Right ventricle myocardium superior (tissue), 1 donor: ENCODE measurements at regions not wholly inside any gene's neighbourhood (a gene's known extent, or its start where the extent isn't known, plus 50 kb on each side); places are given as distances from the start of the nearest gene placed in this dataset.
"Not testable (repeated sequence)": the region's sequence is repeated elsewhere in the genome, so short reads cannot be mapped to it uniquely, and the experiment has no call there.

Source experiments
- ATAC-seq: fragments of 200-7000 bp; cut with Tn5 transposase; one replicate; pipeline ENCODE4 v1.9.1; 2020; ENCODE audit warnings: mild to moderate bottlenecking; ENCODE audit not compliant: poor library complexity
- DNase-seq: peaks from one replicate; pipeline ENCODE4 v3.0.0-alpha.2; 2020
- intact Hi-C: fragments of 100-400 bp; cut with DNase I; formaldehyde crosslinking; loops from one replicate; pipeline ENCODE4 v1.11.2; 2022
- donor health status: DM: no; HTN: yes; CAD: no; lungs with severe emphysema.

- DNase-seq (no peak), ATAC-seq (no peak)
- intact Hi-C loops = no loop called here
Measured at GRCh38 chr1:157310401-157310800, 172.2 kb upstream of the ETV3 start.

GRCh38 chr1:157307491-157307890, 169.3 kb upstream of the ETV3 start:
- DNase-seq (no peak), ATAC-seq (no peak)
- intact Hi-C loops = no loop called here

GRCh38 chr1:157306896-157307295, 168.7 kb upstream of the ETV3 start:
- no peak for DNase-seq
- intact Hi-C loops = no loop called here
- ATAC-seq = no peak

GRCh38 chr1:157304271-157304670, 166.1 kb upstream of the ETV3 start:
- intact Hi-C loops = no loop called here
- ATAC-seq = no peak

GRCh38 chr1:157302724-157303123, 164.5 kb upstream of the ETV3 start:
- ATAC-seq (no peak), DNase-seq (no peak)
- intact Hi-C loops = no loop called here

More at GRCh38 chr1:157304271-157304670, 166.1 kb upstream of the ETV3 start:
- no peak for DNase-seq

GRCh38 chr1:157302199-157302497, 164.0 kb upstream of the ETV3 start:
- DNase-seq = no peak
- no peak for ATAC-seq
- intact Hi-C loops = no loop called here

- ATAC-seq (no peak), DNase-seq (no peak)
- intact Hi-C loops = no loop called here
Measured at GRCh38 chr1:157301477-157302198, 163.4 kb upstream of the ETV3 start.

GRCh38 chr1:157294387-157295145, 156.4 kb upstream of the ETV3 start:
- intact Hi-C loops, ATAC-seq, DNase-seq: not testable (repeated sequence)

GRCh38 chr1:157292809-157293564, 154.8 kb upstream of the ETV3 start:
- no peak for DNase-seq
- ATAC-seq = no peak
- intact Hi-C loops = no loop called here

GRCh38 chr1:157292302-157292701, 154.1 kb upstream of the ETV3 start:
- DNase-seq = no peak
- ATAC-seq = no peak
- intact Hi-C loops = no loop called here

- no peak for ATAC-seq
- intact Hi-C loops = no loop called here
- no peak for DNase-seq
Measured at GRCh38 chr1:157291083-157291482, 152.9 kb upstream of the ETV3 start.

GRCh38 chr1:157289424-157290105, 151.4 kb upstream of the ETV3 start:
- DNase-seq (no peak), ATAC-seq (no peak)
- intact Hi-C loops = no loop called here

GRCh38 chr1:157288996-157289395, 150.8 kb upstream of the ETV3 start:
- DNase-seq = no peak
- intact Hi-C loops = no loop called here
- ATAC-seq = no peak

GRCh38 chr1:157288492-157288891, 150.3 kb upstream of the ETV3 start:
- intact Hi-C loops = no loop called here
- DNase-seq (no peak), ATAC-seq (no peak)

- intact Hi-C loops = no loop called here
- DNase-seq (no peak), ATAC-seq (no peak)
Measured at GRCh38 chr1:157288006-157288405, 149.8 kb upstream of the ETV3 start.

- no peak for DNase-seq
- no peak for ATAC-seq
- intact Hi-C loops = no loop called here
Measured at GRCh38 chr1:157287462-157287861, 149.3 kb upstream of the ETV3 start.

- ATAC-seq = no peak
- no peak for DNase-seq
- intact Hi-C loops = no loop called here
Measured at GRCh38 chr1:157286646-157287420, 148.6 kb upstream of the ETV3 start.

- intact Hi-C loops = no loop called here
- DNase-seq = no peak
- no peak for ATAC-seq
Measured at GRCh38 chr1:157286096-157286495, 147.9 kb upstream of the ETV3 start.

- intact Hi-C loops = no loop called here
- ATAC-seq (no peak), DNase-seq (no peak)
Measured at GRCh38 chr1:157284451-157284850, 146.3 kb upstream of the ETV3 start.
